ENCODE measurements at regions not wholly inside any gene's neighbourhood (a gene's known extent, or its start where the extent isn't known, plus 50 kb on each side); places are given as distances from the start of the nearest gene placed in this dataset.
A peak's percentile ranks its signal among the peaks of the same experiment; 100 is the strongest.

DNA sequence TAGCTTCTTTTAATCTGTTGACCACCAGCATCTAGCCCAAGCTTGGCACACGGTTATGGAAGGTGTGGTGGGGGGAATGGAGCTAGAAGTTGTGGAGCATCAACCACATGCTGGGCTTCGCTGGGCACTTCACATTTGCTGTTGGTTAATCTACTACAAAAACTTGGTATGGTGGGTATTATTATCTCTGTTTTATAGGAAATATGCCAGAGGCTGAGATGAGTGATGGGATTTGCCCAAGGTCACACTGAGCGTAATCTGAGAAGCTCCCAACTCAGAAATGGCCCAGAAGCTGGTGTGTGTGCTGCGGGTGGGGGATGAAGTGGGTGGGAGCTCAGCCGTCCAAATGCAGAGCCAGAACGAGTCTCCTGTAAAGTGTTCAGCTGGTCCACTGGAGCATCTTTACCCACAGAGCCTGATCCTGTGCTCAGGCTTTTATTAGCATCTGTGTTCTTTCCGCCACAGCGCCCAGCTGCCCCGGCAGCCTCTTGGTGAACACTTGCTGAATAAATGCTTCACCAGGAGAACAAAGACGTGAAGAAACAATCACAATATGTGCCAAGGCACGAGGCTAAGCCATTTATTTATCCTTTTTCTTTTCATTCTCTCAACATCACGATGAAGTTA lies 98.6 kb upstream of the JUN start:
- intact Hi-C loops (cut with DNase I): no loop called here
- Histone ChIP-seq H3K4me1 (peaks cover 0 to 25% of the 10 kb centered on the region in 2 donors), H3K27me3 (no peaks in the 10 kb centered on the region), H3K27ac (peak overlapping the region in 2 of 3 donors; percentile 45 to 69), H3K9me3 (no peaks in the 10 kb centered on the region), H3K36me3 (no peaks in the 10 kb centered on the region), H3K4me3 (replicated peaks in 1 of 3) (no peak overlapping the region)
- no peak for TF ChIP-seq POLR2A (IDR thresholded peaks at IDR 0.05)
- TF ChIP-seq, protein P1, sequence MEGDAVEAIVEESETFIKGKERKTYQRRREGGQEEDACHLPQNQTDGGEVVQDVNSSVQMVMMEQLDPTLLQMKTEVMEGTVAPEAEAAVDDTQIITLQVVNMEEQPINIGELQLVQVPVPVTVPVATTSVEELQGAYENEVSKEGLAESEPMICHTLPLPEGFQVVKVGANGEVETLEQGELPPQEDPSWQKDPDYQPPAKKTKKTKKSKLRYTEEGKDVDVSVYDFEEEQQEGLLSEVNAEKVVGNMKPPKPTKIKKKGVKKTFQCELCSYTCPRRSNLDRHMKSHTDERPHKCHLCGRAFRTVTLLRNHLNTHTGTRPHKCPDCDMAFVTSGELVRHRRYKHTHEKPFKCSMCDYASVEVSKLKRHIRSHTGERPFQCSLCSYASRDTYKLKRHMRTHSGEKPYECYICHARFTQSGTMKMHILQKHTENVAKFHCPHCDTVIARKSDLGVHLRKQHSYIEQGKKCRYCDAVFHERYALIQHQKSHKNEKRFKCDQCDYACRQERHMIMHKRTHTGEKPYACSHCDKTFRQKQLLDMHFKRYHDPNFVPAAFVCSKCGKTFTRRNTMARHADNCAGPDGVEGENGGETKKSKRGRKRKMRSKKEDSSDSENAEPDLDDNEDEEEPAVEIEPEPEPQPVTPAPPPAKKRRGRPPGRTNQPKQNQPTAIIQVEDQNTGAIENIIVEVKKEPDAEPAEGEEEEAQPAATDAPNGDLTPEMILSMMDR (IDR thresholded peaks at IDR 0.05): no peak
- no peak for DNase-seq
- 79 to 80% methylated on average over 12 of the region's 12 CpGs for WGBS, 2 donors

DNA sequence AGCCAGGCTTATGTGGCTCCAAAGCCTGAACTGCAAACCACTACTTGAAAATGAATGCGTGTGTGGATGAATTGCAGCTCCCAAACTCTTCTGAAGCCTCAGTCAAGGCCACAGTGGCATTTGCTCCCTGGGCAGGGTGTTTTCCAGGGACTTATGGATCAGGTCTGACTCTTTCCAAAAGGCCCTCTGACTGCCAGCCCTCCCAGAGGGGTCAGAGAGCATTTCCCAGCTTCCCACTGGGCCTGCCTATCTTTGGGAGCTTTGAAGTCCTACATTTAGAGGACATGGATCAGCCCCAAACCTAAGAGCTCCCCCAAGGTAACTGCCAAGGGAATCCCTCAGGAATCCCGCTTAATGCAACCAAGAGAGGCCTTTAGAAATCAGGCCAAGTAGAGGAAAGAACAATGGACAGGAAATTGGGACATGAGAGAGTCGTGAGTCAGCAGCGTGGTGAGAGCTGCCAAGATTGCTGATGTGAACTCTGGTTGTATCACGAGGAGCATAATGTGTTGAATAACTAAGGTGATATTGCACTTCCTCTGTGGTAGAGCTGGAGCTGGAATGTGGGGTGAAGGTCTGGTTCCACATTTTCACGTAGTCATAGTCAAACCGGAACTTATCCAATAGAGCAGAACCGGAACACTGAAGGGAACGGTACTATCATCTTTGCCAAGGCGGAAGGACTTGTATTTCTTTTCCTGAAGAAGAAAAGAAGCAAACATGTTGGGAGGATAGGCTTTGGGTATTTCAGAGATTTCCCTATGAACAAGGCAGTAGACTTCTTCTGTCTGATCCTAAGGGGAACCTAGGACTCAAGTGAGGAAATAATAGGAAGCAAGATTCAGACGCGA lies 99.4 kb upstream of the JUN start:
- peaks cover 0 to 25% of the 10 kb centered on the region in 2 donors for H3K4me1 ChIP-seq
- H3K36me3 ChIP-seq: no peaks in the 10 kb centered on the region

DNA sequence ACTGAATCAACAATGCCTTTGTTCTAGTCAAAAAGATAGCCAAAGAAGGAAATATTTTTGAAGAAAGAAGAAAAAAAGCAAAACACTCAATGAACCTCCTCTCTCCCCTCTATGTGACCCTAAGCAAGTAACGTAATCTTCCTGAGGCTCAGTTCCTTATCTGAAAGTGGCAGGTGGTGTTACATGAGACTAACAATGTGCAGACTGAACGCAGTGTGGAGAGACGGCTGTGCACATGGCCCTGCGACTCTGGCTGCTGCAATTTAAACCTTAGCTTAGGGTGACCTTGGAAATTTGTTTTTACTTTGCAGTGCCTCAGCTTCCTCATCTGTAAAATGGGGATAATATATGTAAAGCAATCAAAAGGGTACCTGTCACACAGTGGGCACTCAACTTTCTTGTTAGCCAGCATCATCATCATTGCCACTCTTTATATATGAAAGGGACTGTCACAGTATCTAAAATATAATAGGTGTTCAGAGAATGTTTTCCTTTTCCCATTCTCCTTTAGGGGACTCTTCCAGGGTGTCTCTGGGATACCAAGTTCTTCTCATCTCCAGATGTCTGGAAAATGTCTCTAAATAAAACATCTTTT lies 100.1 kb upstream of the JUN start:
- H3K9me3 ChIP-seq: no peaks in the 10 kb centered on the region
- no peaks in the 10 kb centered on the region for H3K36me3 ChIP-seq
- no peak overlapping the region for H3K4me3 ChIP-seq (replicated peaks in 1 of 3)
- intact Hi-C loops (cut with DNase I): no loop called here
- H3K27ac ChIP-seq: peak overlapping the region; percentile 13 to 69 (median 45)
- peaks cover 0 to 25% of the 10 kb centered on the region in 2 donors for H3K4me1 ChIP-seq
- H3K27me3 ChIP-seq: no peaks in the 10 kb centered on the region
- TF ChIP-seq POLR2A (IDR thresholded peaks at IDR 0.05): no peak
- TF ChIP-seq, protein P1 (IDR thresholded peaks at IDR 0.05): no peak
- DNase-seq: no peak
- 84 to 88% methylated on average over 4 of the region's 4 CpGs for WGBS, 2 donors

More for the DNA sequence above, 99.4 kb upstream of the JUN start:
- intact Hi-C loops (cut with DNase I): no loop called here
- WGBS, 2 donors: 66 to 80% methylated on average over 12 of the region's 12 CpGs
- H3K27me3 ChIP-seq: no peaks in the 10 kb centered on the region
- TF ChIP-seq POLR2A (IDR thresholded peaks at IDR 0.05): no peak
- peak overlapping the region; percentile 13 to 69 (median 45) for H3K27ac ChIP-seq
- peak; percentile 33 to 38 for DNase-seq
- H3K4me3 ChIP-seq (replicated peaks in 1 of 3): no peak overlapping the region
- no peaks in the 10 kb centered on the region for H3K9me3 ChIP-seq

DNA sequence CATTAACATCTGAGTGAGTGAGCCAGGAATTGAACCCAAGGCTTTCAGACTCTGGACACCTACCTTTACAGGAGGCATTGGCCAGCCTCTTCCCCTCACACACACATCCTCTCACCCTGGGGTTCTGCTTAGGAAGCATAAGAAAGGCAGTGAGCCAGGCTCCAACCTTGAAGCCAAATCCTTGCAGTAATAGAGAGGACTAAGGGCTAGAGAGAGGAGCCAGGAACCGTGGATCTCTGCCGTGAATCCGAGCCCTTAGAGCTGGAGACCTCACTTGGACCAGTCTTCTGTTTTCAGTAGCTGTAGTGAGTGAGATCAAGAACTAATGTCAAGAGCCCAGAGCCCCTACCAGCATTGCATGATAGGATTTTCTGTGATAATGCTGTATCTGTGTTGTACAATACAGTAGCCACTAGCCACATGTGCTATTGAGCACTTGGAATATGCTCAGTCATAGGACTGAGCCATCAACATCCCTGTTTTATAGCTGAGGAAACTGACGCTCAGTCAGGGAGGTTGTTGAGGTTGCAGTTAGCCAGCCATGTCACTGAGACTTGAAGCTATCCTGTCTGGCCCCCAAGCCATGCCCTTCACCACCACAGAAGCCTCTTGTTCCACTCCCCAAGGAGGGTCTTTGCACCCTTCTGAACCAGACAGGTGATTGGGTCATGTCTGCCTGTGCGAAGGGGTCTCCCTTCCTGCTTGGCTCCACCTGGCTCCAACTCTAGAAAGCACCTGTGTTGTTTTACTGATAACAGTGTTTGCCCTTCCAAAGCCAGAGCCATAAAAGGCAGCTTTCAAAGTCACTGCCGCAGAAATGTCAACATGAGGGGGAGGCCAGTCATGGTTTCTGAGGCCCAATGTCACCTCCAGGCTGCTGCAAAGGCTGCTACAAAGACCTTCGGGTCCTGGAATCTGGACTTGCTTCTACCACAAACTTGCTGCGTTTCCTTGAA lies 101.1 kb upstream of the JUN start:
- WGBS, 2 donors: 64 to 78% methylated on average over 8 of the region's 8 CpGs
- H3K36me3 ChIP-seq: no peaks in the 10 kb centered on the region
- intact Hi-C loops (cut with DNase I): no loop called here
- no peaks in the 10 kb centered on the region for H3K27me3 ChIP-seq
- no peak overlapping the region for H3K4me3 ChIP-seq (replicated peaks in 1 of 3)
- TF ChIP-seq POLR2A (IDR thresholded peaks at IDR 0.05): no peak
- TF ChIP-seq, protein P1 (IDR thresholded peaks at IDR 0.05): no peak
- no peak for DNase-seq
- no peaks in the 10 kb centered on the region for H3K9me3 ChIP-seq
- peaks cover 0 to 25% of the 10 kb centered on the region in 2 donors for H3K4me1 ChIP-seq
- H3K27ac ChIP-seq: peak overlapping the region in 2 of 3 donors; percentile 37 to 69

DNA sequence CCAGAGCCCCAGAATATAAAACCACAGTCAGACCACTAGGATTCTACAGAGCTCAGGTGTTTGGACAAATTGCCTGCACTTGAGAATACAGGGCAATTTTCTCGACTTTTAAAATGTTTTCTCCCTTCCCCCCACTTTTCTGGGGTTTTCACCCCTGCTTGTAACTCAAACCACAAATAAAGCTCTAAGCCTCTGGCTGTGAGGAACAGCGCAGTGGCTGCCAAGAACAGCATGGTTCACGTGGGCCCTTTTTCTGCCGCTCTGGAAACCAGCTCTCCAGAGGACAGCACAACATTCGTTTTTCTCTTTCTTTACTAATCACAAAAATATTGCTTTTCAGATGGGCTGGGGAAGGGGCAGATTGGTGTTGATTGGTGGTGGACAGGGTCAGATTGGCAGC lies 102.2 kb upstream of the JUN start:
- Histone ChIP-seq H3K27me3 (no peaks in the 10 kb centered on the region), H3K4me3 (replicated peaks in 1 of 3) (no peak overlapping the region), H3K27ac (peak overlapping the region in 2 of 3 donors; percentile 4 to 40), H3K36me3 (no peaks in the 10 kb centered on the region), H3K9me3 (no peaks in the 10 kb centered on the region), H3K4me1 (peaks cover 0 to 25% of the 10 kb centered on the region in 2 donors)
- DNase-seq: no peak
- intact Hi-C loops (cut with DNase I): no loop called here
- TF ChIP-seq, protein P1 (IDR thresholded peaks at IDR 0.05): no peak
- TF ChIP-seq POLR2A (IDR thresholded peaks at IDR 0.05): no peak
- 65 to 66% methylated on average over 5 of the region's 5 CpGs for WGBS, 2 donors

Measured in thyroid gland (tissue), 4 donors.